Stimulated activated CD4-positive, alpha-beta T cell treated with anti-CD3 and anti-CD28 coated beads, Interleukin-15, amount 100 ng/mL, for 1 hour (primary cell): ENCODE measurements at regions not wholly inside any gene's neighbourhood (a gene's known extent, or its start where the extent isn't known, plus 50 kb on each side); places are given as distances from the start of the nearest gene placed in this dataset.

Experiments used
- DNase-seq, 2 donors: peaks; one replicate each; pipeline ENCODE4 v3.0.0-alpha.2; 2020; ENCODE audit warnings: low read depth in 1 of 2, low spot score in 1 of 2

DNA sequence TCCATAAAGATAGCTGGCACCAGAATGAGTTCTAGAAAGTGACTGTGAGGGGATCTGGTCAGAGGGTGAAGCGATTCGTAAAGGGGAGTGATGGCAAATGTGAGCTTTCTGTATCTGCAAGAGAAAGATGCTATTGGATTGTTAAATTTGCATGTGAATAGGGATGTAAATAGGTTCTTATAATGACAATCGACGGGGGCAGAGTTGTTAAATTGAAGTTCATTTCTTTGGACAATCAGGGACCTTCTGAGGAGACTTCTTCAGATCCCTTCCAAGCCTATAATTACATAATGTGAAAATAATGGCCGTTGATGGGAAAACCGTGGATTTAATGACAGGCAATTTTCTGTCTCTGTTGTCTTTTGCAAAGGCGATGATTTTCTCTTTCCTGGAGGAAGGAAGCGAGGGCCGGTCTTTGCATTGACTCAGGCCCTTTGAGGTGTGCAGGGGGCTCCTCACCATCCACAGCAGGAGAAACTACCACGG lies 52.2 kb upstream of the TMEM18 start:
- DNase-seq, result no peak

- no peak for DNase-seq
Measured at GRCh38 chr2:728165-728564, 51.0 kb upstream of the TMEM18 start.

GRCh38 chr2:727071-727470 lies 49.9 kb upstream of the TMEM18 start:
- DNase-seq, result no peak
